CD4-positive, alpha-beta T cell treated with Interleukin-15 for 4 hours (primary cell): ENCODE measurements at regions not wholly inside any gene's neighbourhood (a gene's known extent, or its start where the extent isn't known, plus 50 kb on each side); places are given as distances from the start of the nearest gene placed in this dataset.
A peak's percentile ranks its signal among the peaks of the same experiment; 100 is the strongest.
"Not testable (repeated sequence)": the region's sequence is repeated elsewhere in the genome, so short reads cannot be mapped to it uniquely, and the experiment has no call there.

Experiments used
- DNase-seq: peaks from one replicate; pipeline ENCODE4 v3.0.0-alpha.2; 2020; ENCODE audit warnings: low spot score

GRCh38 chrX:81857192-81857591 is 655.3 kb downstream of the SH3BGRL start:
- DNase-seq = no peak

- DNase-seq = no peak
Observed at GRCh38 chrX:81866873-81867272, 665.0 kb downstream of the SH3BGRL start.

- no peak for DNase-seq
Observed at GRCh38 chrX:81868979-81869378, 667.1 kb downstream of the SH3BGRL start.

- no peak for DNase-seq
Observed at GRCh38 chrX:81874807-81875206, 672.9 kb downstream of the SH3BGRL start.

GRCh38 chrX:81875800-81876199 is 673.9 kb downstream of the SH3BGRL start:
- DNase-seq = no peak

GRCh38 chrX:81876437-81876836 is 674.5 kb downstream of the SH3BGRL start:
- DNase-seq = no peak

GRCh38 chrX:81890521-81890920 is 688.6 kb downstream of the SH3BGRL start:
- DNase-seq = no peak

GRCh38 chrX:81900522-81900921 is 698.6 kb downstream of the SH3BGRL start:
- no peak for DNase-seq

GRCh38 chrX:81925812-81926211 is 723.9 kb downstream of the SH3BGRL start:
- no peak for DNase-seq

GRCh38 chrX:81945911-81946310 is 744.0 kb downstream of the SH3BGRL start:
- not testable (repeated sequence) for DNase-seq

- DNase-seq = no peak
Observed at GRCh38 chrX:81957318-81957717, 755.4 kb downstream of the SH3BGRL start.

GRCh38 chrX:81957900-81958545 is 756.1 kb downstream of the SH3BGRL start:
- peak; percentile 22 for DNase-seq

GRCh38 chrX:81959964-81960363 is 758.1 kb downstream of the SH3BGRL start:
- no peak for DNase-seq

GRCh38 chrX:81974413-81974812 is 772.5 kb downstream of the SH3BGRL start:
- not testable (repeated sequence) for DNase-seq

- no peak for DNase-seq
Observed at GRCh38 chrX:81979806-81980515, 778.1 kb downstream of the SH3BGRL start.

- not testable (repeated sequence) for DNase-seq
Observed at GRCh38 chrX:81987217-81987616, 785.3 kb downstream of the SH3BGRL start.

- no peak for DNase-seq
Observed at GRCh38 chrX:81996166-81996565, 794.3 kb downstream of the SH3BGRL start.

- DNase-seq = no peak
Observed at GRCh38 chrX:82029571-82030218, 827.8 kb downstream of the SH3BGRL start.

- no peak for DNase-seq
Observed at GRCh38 chrX:82031250-82031649, 829.3 kb downstream of the SH3BGRL start.

- no peak for DNase-seq
Observed at GRCh38 chrX:82038793-82039192, 836.9 kb downstream of the SH3BGRL start.

- DNase-seq = no peak
Observed at GRCh38 chrX:82041034-82041433, 839.1 kb downstream of the SH3BGRL start.

GRCh38 chrX:82058728-82059127 is 856.8 kb downstream of the SH3BGRL start:
- no peak for DNase-seq

- no peak for DNase-seq
Observed at GRCh38 chrX:82070948-82071347, 869.0 kb downstream of the SH3BGRL start.
